NCI-H526 (cell line): ENCODE measurements at regions not wholly inside any gene's neighbourhood (a gene's known extent, or its start where the extent isn't known, plus 50 kb on each side); places are given as distances from the start of the nearest gene placed in this dataset.
A peak's percentile ranks its signal among the peaks of the same experiment; 100 is the strongest.
"Not testable (repeated sequence)": the region's sequence is repeated elsewhere in the genome, so short reads cannot be mapped to it uniquely, and the experiment has no call there.

Experiments used
- DNase-seq, 2 experiments: peaks; one replicate each; lab custom pipeline; 2025; lab: John Stamatoyannopoulos, UW

- DNase-seq, result no peak
Observed at GRCh38 chr1:214715126-214715525, 112.1 kb downstream of the CENPF start.

GRCh38 chr1:214717351-214717750 lies 114.4 kb downstream of the CENPF start:
- peak in 1 of 2 experiments; percentile 6 for DNase-seq

GRCh38 chr1:214718724-214719123 lies 115.7 kb downstream of the CENPF start:
- no peak for DNase-seq

- DNase-seq, result no peak
Observed at GRCh38 chr1:214719207-214719606, 116.2 kb downstream of the CENPF start.

GRCh38 chr1:214720561-214720960 lies 117.6 kb downstream of the CENPF start:
- no peak for DNase-seq

- DNase-seq, result no peak
Observed at GRCh38 chr1:214727274-214727673, 124.3 kb downstream of the CENPF start.

- DNase-seq, result no peak
Observed at GRCh38 chr1:214739621-214740238, 136.7 kb downstream of the CENPF start.

GRCh38 chr1:214740471-214740870 lies 137.5 kb downstream of the CENPF start:
- DNase-seq, result no peak

- no peak for DNase-seq
Observed at GRCh38 chr1:214747050-214747635, 144.1 kb downstream of the CENPF start.

GRCh38 chr1:214753236-214753852 lies 150.3 kb downstream of the CENPF start:
- no peak for DNase-seq

- DNase-seq, result no peak
Observed at GRCh38 chr1:214761030-214761429, 158.0 kb downstream of the CENPF start.

GRCh38 chr1:214762902-214763301 lies 159.9 kb downstream of the CENPF start:
- DNase-seq, result no peak

- no peak for DNase-seq
Observed at GRCh38 chr1:214764502-214764901, 161.5 kb downstream of the CENPF start.

GRCh38 chr1:214767221-214767620 lies 164.2 kb downstream of the CENPF start:
- no peak for DNase-seq

GRCh38 chr1:214769666-214770065 lies 166.7 kb downstream of the CENPF start:
- DNase-seq, result not testable (repeated sequence)

GRCh38 chr1:214777364-214777763 lies 174.4 kb downstream of the CENPF start:
- no peak for DNase-seq

- DNase-seq, result no peak
Observed at GRCh38 chr1:214791961-214792360, 189.0 kb downstream of the CENPF start.

- no peak for DNase-seq
Observed at GRCh38 chr1:214792527-214793186, 189.7 kb downstream of the CENPF start.

GRCh38 chr1:214793708-214794107 lies 190.7 kb downstream of the CENPF start:
- no peak for DNase-seq

GRCh38 chr1:214801191-214801590 lies 198.2 kb downstream of the CENPF start:
- no peak for DNase-seq

GRCh38 chr1:214808845-214809460 lies 206.0 kb downstream of the CENPF start:
- DNase-seq, result peak in 1 of 2 experiments; percentile 1

- no peak for DNase-seq
Observed at GRCh38 chr1:214816603-214817002, 213.6 kb downstream of the CENPF start.
